ENCODE measurements at regions not wholly inside any gene's neighbourhood (a gene's known extent, or its start where the extent isn't known, plus 50 kb on each side); places are given as distances from the start of the nearest gene placed in this dataset.
"Not testable (repeated sequence)": the region's sequence is repeated elsewhere in the genome, so short reads cannot be mapped to it uniquely, and the experiment has no call there.

DNA sequence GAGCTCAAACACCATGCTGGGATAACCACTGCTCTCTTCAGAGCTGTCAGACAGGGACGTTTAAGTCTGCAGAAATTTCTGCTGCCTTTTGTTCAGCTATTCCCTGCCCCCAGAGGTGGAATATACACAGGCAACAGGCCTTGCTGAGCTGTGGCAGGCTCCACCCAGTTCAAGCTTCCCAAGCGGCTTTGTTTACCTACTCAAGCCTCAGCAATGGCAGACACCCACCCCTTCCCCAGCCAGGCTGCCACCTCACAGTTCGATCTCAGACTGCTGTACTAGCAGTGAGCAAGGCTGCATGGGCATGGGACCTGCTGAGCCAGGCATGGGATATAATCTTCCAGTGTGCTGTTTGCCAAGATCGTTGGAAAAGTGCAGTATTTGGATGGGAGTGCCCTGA lies 1220.5 kb downstream of the FLRT2 start:
- DNase-seq = not testable (repeated sequence)

DNA sequence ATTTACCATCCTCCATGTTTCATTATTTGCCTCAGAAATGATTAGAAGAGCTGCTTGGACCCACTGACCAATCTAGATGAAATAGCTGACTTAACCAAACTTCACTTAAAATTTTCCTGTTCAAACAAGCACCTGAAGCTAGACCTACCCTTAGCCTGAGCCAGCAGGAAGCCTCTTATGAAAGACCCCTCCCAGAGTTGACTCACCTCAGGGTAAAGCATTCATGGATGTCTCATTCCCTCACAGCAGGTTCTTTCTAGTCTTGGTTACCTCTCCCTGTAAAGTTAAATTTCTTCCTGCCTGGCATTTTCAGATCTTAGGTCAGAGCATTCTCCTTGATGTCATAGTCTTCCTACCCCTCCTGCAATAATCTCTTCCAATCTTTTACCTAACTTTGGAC lies 1209.8 kb downstream of the FLRT2 start:
- no peak for DNase-seq

DNA sequence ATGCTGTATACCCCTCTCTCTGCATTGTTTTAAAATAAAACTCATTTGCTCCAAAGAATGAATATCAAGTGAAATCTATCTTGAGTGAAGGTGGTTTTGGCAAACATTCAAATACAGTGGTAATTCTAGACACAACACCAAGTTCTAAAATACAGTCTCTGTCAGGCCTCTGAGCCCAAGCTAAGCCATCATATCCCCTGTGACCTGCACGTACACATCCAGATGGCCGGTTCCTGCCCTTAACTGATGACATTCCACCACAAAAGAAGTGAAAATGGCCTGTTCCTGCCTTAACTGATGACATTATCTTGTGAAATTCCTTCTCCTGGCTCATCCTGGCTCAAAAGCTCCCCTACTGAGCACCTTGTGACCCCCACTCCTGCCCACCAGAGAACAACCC lies 1201.5 kb downstream of the FLRT2 start:
- DNase-seq = not testable (repeated sequence)

DNA sequence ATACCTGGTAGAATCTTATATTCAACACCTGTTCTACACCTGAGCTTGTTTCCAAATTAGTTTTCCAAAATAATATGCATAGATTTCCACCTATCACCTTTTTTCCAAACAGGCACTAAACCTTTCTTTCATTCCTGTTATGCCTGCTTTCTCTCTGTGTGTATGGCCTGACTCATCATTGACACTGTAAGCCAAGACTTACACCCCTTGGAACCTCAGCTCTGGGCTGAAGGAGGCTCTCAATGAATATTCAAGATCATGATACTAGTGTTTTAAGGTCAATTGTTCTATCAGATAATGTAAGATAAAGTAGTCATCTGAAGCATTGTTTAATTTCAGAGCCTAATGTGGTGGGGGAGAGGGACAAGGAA lies 1193.3 kb downstream of the FLRT2 start:
- no peak for DNase-seq

DNA sequence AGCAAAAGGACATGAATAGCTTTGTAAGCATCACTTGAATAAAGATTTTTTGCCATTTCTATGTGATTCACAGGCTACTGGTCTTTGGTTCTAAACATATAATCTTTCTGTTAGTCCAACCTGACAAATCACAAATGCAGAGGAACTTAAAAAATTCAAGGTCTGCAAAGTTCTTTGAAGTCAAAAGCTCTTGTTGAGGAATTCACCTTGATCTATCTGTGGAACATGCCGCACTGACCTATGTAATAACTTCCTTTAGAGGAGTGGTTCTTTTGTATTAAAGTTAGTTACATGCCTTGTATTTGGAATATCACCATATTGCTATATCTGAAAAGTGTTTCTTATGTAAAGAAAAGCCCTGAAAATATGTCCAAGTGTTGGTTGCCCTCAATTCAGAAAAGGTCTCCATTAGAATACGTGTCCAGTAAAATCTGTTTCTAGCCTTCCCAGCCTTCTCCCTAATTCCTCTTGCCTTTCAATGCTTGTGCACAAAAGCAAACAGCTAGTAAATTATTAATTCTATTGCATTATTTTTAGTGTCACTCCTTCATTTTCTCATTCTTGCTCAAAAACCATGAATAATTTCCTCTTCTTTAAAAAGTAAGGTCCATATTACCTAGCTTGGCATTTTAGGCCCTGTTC lies 1192.8 kb downstream of the FLRT2 start:
- DNase-seq = no peak

DNA sequence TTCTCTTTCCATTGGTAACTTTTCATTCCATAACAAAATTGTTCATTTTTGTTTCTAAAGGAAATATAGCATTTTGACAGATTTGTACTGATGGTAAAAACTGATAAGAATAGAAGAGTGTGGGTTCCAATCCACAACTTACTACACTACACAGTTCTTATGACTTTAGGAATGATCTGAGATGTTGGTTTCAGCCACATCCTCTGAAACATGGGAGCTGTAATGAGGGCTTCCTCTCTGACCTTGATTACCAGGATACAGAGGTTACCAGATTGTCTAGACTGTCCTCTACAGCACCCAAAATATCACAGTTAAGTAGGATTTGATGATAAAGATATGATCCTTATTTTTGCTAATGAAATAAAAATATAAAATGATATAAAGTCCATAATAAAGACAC lies 1184.6 kb downstream of the FLRT2 start:
- no peak for DNase-seq

DNA sequence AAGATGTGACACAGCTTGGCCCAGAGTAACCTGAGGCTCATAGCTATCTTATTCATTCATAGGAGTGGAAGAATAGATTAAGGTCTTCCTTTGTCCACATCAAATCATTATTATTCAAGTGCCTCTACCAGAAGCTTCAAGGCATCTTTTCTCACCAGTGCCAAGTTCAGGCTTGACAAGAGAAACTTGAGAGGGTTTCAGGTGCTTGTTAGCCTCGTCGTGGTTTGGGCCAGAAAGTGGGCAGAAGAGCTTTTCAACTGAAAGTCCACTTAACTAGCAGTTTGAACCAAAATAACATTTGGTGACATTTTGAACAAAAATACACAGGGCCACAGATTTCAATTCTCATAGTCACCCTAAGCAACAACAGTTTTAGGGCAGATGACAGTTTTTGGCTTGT lies 1184.2 kb downstream of the FLRT2 start:
- no peak for DNase-seq

DNA sequence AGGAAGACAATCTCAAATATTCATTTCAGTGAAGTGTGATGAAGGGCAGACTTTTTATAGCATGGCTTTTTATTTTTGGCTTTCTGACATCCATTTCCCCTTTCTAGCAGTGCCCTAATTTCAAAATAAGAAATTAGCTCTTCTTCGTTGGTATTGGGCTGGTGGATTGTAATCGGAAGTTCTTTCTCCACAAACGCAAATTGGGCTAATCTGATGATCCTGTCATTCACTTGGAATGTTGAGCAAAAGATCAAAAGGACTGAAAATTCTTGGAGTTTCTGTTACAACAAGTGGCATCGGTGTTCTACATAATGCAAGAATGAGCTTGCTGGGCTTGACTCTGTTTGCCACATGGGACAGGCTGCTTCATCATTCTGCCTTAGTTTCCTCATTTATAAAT lies 1182.8 kb downstream of the FLRT2 start:
- DNase-seq = no peak

DNA sequence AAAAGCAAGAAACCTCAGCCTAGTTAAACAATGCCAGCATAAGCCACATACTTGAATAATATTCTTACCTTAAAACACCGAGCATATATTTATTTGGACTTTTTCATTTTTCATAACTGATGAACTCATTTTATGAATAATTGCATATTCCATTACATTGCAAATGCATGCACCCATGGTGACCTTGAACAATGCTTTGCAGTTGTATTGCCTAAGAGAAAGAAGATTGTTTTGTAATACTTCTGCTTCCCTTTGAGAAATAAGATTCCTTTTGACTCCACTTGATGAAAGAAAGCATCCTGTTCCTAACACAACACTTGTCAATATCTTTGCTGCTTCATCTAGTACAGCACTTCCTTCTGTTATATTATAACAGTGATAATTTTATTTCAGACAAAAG lies 1182.2 kb downstream of the FLRT2 start:
- no peak for DNase-seq

DNA sequence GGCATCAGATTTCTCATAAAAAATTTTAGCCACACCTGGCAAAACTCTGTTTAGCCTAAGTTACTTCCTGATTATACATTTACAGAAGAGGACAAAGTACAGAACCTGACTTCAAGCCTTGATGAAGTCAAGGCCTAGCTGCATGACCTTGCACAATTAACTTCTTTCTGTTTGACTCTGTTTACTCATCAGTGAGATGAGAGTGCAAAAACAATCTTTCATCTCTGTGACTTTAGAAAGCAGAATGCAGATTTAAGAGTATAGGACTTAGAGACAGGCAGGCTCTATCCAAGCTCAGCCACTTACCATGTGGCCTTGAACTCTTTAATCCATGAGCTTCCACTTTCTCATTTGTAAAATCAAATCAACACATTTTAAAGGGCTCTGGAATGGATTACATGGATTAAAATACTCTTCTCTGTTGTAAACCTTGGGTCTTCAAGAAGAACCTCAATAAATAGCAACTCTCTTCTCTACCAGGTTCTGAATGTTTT lies 1178.9 kb downstream of the FLRT2 start:
- no peak for DNase-seq

DNA sequence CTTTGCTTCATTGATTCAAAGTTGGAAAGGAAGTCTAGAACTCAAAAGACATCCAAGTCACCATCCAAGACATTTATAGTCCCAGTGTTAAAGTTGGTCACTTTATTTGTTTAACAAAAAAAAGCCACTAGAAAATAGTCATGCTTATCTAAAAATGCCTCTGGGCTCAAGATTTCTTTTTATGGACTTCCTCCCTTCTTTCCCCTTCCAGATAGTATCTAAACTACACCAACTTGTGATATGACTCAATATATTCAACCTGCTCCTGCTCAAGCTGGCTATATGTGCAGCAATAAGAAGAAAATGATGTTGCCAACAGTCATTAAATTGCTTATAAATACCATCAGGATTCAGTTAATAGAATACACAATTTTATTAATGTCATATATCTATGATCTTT lies 1177.1 kb downstream of the FLRT2 start:
- DNase-seq = no peak

DNA sequence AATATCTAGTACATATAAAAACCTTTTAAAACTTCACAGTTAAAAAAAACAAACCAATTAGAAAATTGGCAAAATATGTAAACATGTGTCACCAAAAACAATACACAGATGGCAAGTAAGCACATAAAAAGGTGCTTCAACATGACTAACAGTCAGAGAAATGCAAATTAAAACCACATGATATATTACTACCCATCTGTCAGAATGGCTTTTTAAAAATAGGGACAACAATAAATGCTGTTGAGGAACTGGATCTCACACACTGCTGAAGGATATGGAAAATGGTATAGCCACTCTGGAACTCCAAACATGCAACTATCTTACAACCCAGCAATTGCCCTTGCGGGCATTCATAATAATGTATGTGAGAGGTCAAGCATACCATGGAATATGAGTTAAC lies 1153.6 kb downstream of the FLRT2 start:
- DNase-seq = no peak

DNA sequence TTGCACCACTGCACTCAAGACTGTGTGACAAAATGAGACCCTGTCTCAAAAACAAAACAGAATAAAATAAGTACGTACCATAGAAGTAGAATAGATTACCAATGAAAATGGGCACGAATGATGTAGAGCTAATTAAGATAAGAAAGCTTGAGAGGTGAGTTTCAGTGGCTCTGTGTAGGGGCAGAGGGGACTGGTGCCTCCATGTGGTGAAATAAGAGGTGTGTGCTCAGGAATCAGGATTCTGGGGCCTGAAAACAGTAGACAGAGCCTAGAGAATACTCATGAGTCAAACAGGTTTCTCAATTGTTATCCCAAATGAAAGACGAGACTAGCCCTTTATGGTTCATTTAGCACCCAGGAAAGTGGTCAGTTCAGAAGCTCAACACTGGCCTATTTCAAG lies 1145.1 kb downstream of the FLRT2 start:
- no peak for DNase-seq

DNA sequence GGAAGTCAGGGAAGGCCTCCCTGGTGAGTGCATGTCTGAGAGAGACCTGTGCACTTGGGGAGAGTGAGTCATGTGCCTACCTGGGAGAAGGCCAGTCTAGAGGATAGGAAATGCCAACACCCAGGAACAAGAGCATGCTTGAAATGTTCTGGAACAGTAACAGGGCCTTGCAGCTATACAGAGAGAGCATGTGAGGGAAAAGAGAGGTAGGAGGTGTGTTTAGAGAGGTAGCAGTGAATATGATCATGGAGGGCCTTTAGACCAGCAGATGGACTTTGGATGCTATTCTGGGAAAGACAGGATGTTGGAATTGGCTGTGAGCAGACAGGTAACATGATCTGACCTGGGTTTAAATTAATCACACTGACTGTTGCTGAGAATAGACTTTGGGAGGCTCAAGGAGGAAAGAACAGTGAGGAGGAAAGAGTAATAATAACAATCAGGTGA lies 1143.6 kb downstream of the FLRT2 start:
- DNase-seq = no peak

DNA sequence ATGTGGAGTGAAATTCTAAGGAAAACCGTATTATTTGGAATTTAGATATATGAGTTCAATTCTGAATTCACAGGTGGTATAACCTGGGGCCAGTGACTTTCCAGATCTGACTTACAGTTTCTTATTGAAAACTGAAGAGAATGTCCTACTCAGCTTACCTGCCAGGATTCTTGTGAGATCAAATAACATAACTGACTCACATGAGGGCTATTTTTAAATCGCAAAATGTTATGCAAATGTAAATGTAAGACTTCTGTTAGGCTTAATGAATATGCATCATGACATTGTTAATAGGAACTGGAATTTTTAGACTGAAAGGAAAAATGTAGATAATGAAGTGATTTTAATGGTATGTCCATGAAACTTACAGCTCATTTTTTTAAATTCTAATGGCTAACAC lies 1142.1 kb downstream of the FLRT2 start:
- DNase-seq = no peak

DNA sequence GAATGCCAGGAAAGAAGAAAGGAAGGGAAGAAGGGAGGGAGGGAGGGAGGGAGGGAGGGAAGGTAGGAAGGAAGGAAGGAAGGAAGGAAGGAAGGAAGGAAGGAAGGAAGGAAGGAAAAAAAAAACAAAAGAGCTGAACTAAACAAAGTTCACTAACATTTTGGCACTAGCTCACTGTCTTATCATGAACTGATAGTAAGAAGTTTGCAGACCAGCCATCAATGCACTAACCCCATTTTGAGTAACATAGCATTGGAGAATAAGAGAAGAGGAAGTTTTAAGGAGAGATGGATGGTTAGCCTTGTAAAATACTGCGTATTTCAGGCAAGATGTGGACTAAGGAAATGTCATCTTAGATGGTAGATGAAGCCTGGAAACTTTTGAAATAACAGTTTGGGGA lies 1136.0 kb downstream of the FLRT2 start:
- no peak for DNase-seq

DNA sequence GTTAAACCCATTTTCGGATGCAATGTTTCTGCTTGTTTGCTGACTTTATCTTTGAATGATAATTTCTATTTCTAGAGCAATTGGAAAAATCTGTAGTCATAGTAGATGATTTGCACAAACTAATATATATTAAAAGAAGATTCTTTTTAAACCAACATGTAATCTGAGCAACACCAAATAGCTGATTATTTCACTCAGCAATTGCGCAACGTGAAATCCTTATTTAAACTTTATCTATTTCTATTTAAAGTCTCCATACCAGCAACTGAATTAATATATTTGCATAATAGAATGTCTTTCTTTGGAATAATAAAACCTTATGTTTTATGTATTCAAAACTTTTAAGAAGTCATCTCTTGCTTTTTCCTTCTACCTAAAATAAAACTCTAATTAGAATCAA lies 1132.4 kb downstream of the FLRT2 start:
- no peak for DNase-seq

DNA sequence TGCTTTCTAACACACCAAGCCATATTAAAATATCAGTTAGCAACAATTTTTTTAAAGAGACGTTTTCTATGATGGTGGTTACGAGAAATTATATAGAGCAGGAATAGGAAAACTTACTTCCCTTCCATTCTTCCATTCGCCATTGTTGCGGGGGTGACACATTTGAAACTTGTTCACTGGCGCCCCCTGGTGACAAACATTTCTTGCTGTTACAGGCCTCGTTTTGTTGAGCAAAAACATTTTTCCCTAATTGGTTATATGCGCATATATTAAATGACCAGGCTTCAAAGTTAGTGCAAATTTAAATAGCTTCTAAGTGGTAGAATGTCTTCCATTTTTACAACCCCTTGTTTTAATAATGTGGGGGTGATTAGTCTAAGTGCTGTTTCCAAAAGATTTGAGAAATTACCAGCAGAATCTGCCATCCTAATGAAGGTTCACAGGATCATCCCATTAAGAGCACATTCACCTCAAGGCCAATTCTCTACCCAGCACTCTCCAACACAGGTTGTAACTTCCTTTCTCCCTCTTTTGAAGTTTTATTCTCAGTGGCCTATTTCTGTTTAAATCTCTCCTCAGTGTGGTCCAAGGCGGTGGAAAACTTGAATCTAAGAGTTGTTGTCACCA lies 1124.7 kb downstream of the FLRT2 start:
- DNase-seq = peak in 7 of 51 donors; percentile 1 to 29 (median 4)

DNA sequence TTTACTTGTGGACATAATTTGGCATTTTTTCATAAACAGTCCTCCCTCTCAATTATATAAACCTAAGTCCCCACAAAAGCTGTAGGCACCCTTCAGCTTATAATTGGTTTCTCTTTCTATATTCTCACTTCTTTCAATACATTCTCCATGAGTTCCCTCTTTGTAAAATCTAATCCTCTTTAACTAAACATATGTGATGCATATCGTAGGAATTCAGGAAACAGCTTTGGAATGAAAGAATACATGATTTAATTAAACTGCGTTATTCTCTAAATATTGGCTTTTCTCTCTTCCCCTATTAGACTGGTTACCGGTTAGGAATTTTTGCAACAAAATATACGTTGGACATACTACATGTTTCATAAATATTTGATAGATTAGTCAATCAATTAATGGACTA lies 1122.6 kb downstream of the FLRT2 start:
- no peak for DNase-seq

DNA sequence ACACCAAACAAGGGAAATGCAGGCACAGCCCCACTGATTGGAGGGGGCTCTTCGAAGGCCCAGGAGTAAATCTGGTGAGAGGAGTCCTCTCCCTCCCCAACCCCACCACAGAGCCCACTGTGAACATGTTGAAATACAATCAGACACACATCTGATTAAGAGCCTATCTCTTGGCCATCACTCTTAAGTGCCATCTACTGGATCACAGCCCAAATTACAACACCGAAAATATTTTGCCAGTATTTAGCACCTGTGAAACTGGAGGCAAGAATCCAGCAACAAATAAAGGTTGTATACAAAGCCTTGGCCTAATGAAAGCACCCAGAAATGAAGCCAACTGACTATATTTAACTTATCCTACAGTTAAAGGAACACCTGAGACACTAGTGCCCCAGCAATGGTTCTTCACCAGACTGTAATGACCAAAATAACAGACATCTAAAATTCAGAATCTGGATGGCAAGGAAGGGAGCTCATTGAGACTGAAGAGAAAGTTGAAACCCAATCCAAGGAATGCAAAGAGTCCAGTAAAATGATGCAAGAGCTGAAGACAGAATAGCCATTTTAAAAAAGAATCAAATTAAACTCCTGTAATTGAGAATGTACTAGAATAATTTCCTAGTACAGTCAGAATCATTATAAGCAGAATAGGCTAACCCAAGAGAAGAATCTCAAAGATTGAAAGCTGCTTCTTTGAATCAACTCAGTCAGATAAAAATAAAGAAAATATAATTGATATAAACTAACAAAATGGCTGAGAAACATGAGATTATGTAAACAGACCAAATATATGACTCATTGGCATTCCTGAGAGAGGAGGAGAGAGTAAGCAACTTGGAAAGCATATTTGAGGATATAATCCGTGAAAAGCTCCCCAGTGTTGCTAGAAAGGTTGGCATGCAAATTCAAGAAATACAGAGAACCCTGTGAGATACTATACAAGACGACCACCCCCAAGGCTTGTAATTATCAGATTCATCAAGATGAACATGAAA lies 1117.0 kb downstream of the FLRT2 start:
- DNase-seq = no peak

DNA sequence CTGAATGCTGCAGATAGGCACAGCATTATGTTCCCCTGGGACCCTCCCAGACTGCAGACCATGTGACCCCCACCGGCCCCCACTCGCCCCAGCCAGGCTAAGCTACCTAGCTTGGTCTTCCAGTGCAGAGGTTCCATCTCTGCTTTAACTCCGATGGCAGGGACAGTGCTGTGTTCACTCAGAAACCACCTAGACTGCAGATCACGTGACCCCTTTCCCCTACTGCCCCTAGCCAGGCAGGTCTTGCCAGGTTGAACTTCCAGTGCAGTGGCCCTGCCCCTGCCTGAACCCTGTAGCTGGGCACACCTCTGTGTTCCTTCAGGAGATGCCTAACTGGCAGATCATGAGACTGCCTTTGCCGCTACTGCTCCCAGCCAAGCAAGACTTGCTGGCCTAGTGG lies 1116.2 kb downstream of the FLRT2 start:
- no peak for DNase-seq

DNA sequence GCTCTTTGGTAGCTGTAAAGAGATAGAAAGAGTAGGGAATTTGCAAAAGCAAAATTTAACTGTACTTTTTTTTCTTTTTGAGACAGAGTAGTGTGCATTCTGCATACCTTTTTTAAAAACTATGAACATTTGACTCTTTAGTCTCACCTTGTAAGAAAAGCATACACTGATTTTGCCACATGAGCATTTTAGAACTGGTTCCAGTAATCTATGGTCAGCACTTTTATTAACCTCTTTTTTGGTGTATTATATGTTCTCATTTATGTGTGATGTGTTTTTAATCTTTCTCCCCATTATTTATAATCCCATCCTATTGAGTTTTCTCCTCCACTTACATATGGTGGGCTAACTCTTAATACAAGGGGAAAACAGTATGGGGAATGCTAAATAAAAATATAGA lies 1111.4 kb downstream of the FLRT2 start:
- DNase-seq = no peak
